ENCODE measurements at regions not wholly inside any gene's neighbourhood (a gene's known extent, or its start where the extent isn't known, plus 50 kb on each side); places are given as distances from the start of the nearest gene placed in this dataset.

GRCh38 chr9:18410983-18411382, 63.0 kb upstream of the ADAMTSL1 start:
- no peak for TF ChIP-seq CTCF (IDR thresholded peaks at IDR 0.05; ENCODE audit: control insufficient read depth, insufficient read depth, low read depth, low read length, missing control alignments)
- no peak for DNase-seq (ENCODE audit: low read depth)
- no peak overlapping the region for H3K4me3 ChIP-seq (ENCODE audit: control insufficient read depth, low read depth, low read length)

- TF ChIP-seq CTCF (IDR thresholded peaks at IDR 0.05; ENCODE audit: control insufficient read depth, insufficient read depth, low read depth, low read length, missing control alignments): no peak
- no peak for DNase-seq (ENCODE audit: low read depth)
- no peak overlapping the region for H3K4me3 ChIP-seq (ENCODE audit: control insufficient read depth, low read depth, low read length)
These were observed 52.6 kb upstream of the ADAMTSL1 start for GRCh38 chr9:18421391-18421790.

- DNase-seq (ENCODE audit: low read depth): no peak
- no peak overlapping the region for H3K4me3 ChIP-seq (ENCODE audit: control insufficient read depth, low read depth, low read length)
- TF ChIP-seq CTCF (IDR thresholded peaks at IDR 0.05; ENCODE audit: control insufficient read depth, insufficient read depth, low read depth, low read length, missing control alignments): no peak
These were observed 51.5 kb upstream of the ADAMTSL1 start for GRCh38 chr9:18422296-18423036.

GRCh38 chr9:18423791-18424531, 50.0 kb upstream of the ADAMTSL1 start:
- TF ChIP-seq CTCF (IDR thresholded peaks at IDR 0.05; ENCODE audit: control insufficient read depth, insufficient read depth, low read depth, low read length, missing control alignments): no peak
- no peak for DNase-seq (ENCODE audit: low read depth)
- no peak overlapping the region for H3K4me3 ChIP-seq (ENCODE audit: control insufficient read depth, low read depth, low read length)

Measured in AG09309 (cell line).